ENCODE measurements at regions not wholly inside any gene's neighbourhood (a gene's known extent, or its start where the extent isn't known, plus 50 kb on each side); places are given as distances from the start of the nearest gene placed in this dataset.

GRCh38 chr5:7036192-7036835 is 323.1 kb downstream of the TENT4A start:
- DNase-seq = no peak

GRCh38 chr5:7039074-7039473 is 325.8 kb downstream of the TENT4A start:
- DNase-seq = no peak

GRCh38 chr5:7040111-7040510 is 326.9 kb downstream of the TENT4A start:
- no peak for DNase-seq

- no peak for DNase-seq
Observed at GRCh38 chr5:7043797-7044196, 330.6 kb downstream of the TENT4A start.

GRCh38 chr5:7047511-7048261 is 334.5 kb downstream of the TENT4A start:
- peak in 1 of 2 experiments; percentile 69 for DNase-seq

GRCh38 chr5:7050986-7051385 is 337.8 kb downstream of the TENT4A start:
- no peak for DNase-seq

- no peak for DNase-seq
Observed at GRCh38 chr5:7053125-7053524, 339.9 kb downstream of the TENT4A start.

GRCh38 chr5:7053528-7054209 is 340.4 kb downstream of the TENT4A start:
- no peak for DNase-seq

GRCh38 chr5:7066471-7067235 is 329.3 kb upstream of the ADCY2 start:
- no peak for DNase-seq

GRCh38 chr5:7068156-7068555 is 327.8 kb upstream of the ADCY2 start:
- no peak for DNase-seq

- DNase-seq = no peak
Observed at GRCh38 chr5:7068899-7069298, 327.0 kb upstream of the ADCY2 start.

- no peak for DNase-seq
Observed at GRCh38 chr5:7072188-7072587, 323.8 kb upstream of the ADCY2 start.

- DNase-seq = no peak
Observed at GRCh38 chr5:7073666-7074065, 322.3 kb upstream of the ADCY2 start.

- no peak for DNase-seq
Observed at GRCh38 chr5:7074176-7074575, 321.8 kb upstream of the ADCY2 start.

- no peak for DNase-seq
Observed at GRCh38 chr5:7075470-7075869, 320.5 kb upstream of the ADCY2 start.

- no peak for DNase-seq
Observed at GRCh38 chr5:7078101-7078500, 317.8 kb upstream of the ADCY2 start.

GRCh38 chr5:7078901-7079300 is 317.0 kb upstream of the ADCY2 start:
- peak in 1 of 2 experiments; percentile 40 for DNase-seq

GRCh38 chr5:7080501-7080900 is 315.4 kb upstream of the ADCY2 start:
- no peak for DNase-seq

- no peak for DNase-seq
Observed at GRCh38 chr5:7087719-7088297, 308.1 kb upstream of the ADCY2 start.

- DNase-seq = no peak
Observed at GRCh38 chr5:7088849-7089248, 307.1 kb upstream of the ADCY2 start.

GRCh38 chr5:7094626-7095025 is 301.3 kb upstream of the ADCY2 start:
- DNase-seq = no peak

- DNase-seq = no peak
Observed at GRCh38 chr5:7096294-7096693, 299.6 kb upstream of the ADCY2 start.

GRCh38 chr5:7105358-7105757 is 290.6 kb upstream of the ADCY2 start:
- DNase-seq = no peak

Measured in NCI-H1930 (cell line).